Psoas muscle (tissue), 7 donors: ENCODE measurements at regions not wholly inside any gene's neighbourhood (a gene's known extent, or its start where the extent isn't known, plus 50 kb on each side); places are given as distances from the start of the nearest gene placed in this dataset.

Experiments used
- ATAC-seq, 4 donors: fragments of 200-7000 bp; cut with Tn5 transposase; one replicate each; pipeline ENCODE4 v1.9.1; 2020; ENCODE audit warnings: moderate library complexity in 3 of 4, mild to moderate bottlenecking in 2 of 4
- DNase-seq, 2 donors: peaks; one replicate each; pipeline ENCODE4 v3.0.0-alpha.2; 2020
- H3K27ac ChIP-seq: fragments of 200-600 bp; one replicate; pipeline ENCODE4 v1.8.0; 2022
- H3K27me3 ChIP-seq, 3 donors: fragments of 200-600 bp in 1 of 3; one replicate each; pipeline versions ENCODE4 v1.6.1 to v1.8.0; 2013 to 2022; ENCODE audit warnings: low read length in 2 of 3, mild to moderate bottlenecking in 2 of 3, moderate library complexity in 1 of 3; ENCODE audit not compliant: insufficient read depth in 3 of 3
- H3K36me3 ChIP-seq, 2 donors: fragments of 200-600 bp in 1 of 2; one replicate each; pipeline versions ENCODE4 v1.6.1 to v1.8.0; 2013 to 2022; ENCODE audit warnings: low read depth in 1 of 2, mild to moderate bottlenecking in 1 of 2, moderate library complexity in 1 of 2; ENCODE audit not compliant: insufficient read depth in 1 of 2
- H3K4me1 ChIP-seq: fragments of 200-600 bp; one replicate; pipeline ENCODE4 v1.8.0; 2022
- H3K4me3 ChIP-seq: fragments of 200-600 bp; one replicate; pipeline ENCODE4 v1.8.0; 2022; ENCODE audit warnings: mild to moderate bottlenecking
- H3K9me3 ChIP-seq: fragments of 200-600 bp; one replicate; pipeline ENCODE4 v1.8.0; 2022
- WGBS, 3 donors: extraction: QIAGEN DNeasy Blood & Tissue Kit; methylation state at CpG; one replicate each; pipeline versions ENCODE4 v1.1.6 to v1.1.7; 2013; 5-methylcytosine and 5-hydroxymethylcytosine counted together
- intact Hi-C, 2 donors: fragments of 100-400 bp; cut with DNase I; formaldehyde crosslinking; loops; one replicate each; pipeline versions ENCODE4 v1.11.0 to v1.14.2; 2022
- TF ChIP-seq, protein P1 (sequence below): fragments of 200-600 bp; IDR thresholded peaks from one replicate; pipeline ENCODE4 v1.8.0; 2022; ENCODE audit warnings: antibody characterized with exemption
- donor health status: healthy with polysubstance abuse.
- donor health status: DM: no; HTN: no; CAD: no; lungs with moderate emphysema.
- donor health status: Bipolar disorder and iron deficiency.
- donor health status: healthy.
- donor health status: DM: yes; HTN: yes; CAD: no.
- donor health status: DM: no; HTN: no; CAD: no.
- donor health status: DM: yes; HTN: yes; CAD: no.

DNA sequence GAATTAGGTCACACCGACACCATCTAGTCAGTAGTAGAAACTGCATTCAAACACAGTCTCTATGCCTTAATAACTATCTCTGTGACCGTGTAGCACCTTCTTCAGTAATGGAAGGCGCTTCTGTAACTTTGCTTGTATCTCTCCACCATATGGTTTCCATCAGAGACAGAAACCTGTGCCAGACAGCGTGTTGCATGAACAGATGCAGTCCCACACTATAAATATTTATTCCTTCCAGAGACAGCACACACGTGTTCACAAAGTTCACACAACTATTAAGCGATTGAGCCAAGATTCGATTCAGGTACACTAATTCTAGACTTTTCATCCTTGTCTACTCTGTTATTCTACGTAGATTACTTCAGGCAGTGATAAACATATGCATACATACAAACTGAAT is 873.9 kb upstream of the MBL2 start:
- TF ChIP-seq, protein P1, sequence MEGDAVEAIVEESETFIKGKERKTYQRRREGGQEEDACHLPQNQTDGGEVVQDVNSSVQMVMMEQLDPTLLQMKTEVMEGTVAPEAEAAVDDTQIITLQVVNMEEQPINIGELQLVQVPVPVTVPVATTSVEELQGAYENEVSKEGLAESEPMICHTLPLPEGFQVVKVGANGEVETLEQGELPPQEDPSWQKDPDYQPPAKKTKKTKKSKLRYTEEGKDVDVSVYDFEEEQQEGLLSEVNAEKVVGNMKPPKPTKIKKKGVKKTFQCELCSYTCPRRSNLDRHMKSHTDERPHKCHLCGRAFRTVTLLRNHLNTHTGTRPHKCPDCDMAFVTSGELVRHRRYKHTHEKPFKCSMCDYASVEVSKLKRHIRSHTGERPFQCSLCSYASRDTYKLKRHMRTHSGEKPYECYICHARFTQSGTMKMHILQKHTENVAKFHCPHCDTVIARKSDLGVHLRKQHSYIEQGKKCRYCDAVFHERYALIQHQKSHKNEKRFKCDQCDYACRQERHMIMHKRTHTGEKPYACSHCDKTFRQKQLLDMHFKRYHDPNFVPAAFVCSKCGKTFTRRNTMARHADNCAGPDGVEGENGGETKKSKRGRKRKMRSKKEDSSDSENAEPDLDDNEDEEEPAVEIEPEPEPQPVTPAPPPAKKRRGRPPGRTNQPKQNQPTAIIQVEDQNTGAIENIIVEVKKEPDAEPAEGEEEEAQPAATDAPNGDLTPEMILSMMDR, result no peak
- WGBS, 3 donors, result 46 to 68% (median 60%) methylated on average over 8 of the region's 8 CpGs
- Histone ChIP-seq H3K27ac (no peak overlapping the region), H3K4me1 (no peaks in the 10 kb centered on the region), H3K4me3 (no peak overlapping the region), H3K27me3 (no peaks in the 10 kb centered on the region), H3K36me3 (no peaks in the 10 kb centered on the region), H3K9me3 (no peaks in the 10 kb centered on the region)
- DNase-seq, result no peak
- intact Hi-C loops, result no loop called here
- ATAC-seq, result no peak

DNA sequence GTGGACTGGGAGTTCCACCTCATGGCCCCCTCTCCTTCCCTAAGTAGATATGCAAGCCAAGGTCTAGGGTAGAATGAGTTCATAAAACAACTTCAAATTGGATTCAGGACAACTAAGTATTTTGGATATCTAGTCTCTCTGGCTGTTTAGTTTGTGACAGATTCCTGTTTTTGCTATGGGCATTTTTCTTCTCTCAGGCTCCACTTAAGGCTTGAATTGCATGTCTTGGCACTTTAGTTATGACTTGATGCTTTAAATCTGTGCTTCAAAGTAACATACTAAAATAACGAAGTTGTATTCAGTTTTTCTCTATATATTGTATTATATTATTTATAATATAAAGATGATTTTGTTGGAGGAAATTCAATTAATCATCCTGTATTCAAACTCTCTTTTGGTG is 873.4 kb upstream of the MBL2 start:
- Histone ChIP-seq H3K36me3 (no peaks in the 10 kb centered on the region), H3K27me3 (no peaks in the 10 kb centered on the region), H3K9me3 (no peaks in the 10 kb centered on the region), H3K27ac (no peak overlapping the region), H3K4me3 (no peak overlapping the region), H3K4me1 (no peaks in the 10 kb centered on the region)
- DNase-seq (no peak), ATAC-seq (no peak)
- TF ChIP-seq, protein P1, result no peak
- intact Hi-C loops, result no loop called here
- WGBS, 3 donors, result 61 to 88% (median 71%) methylated on average over 1 of the region's 1 CpG

DNA sequence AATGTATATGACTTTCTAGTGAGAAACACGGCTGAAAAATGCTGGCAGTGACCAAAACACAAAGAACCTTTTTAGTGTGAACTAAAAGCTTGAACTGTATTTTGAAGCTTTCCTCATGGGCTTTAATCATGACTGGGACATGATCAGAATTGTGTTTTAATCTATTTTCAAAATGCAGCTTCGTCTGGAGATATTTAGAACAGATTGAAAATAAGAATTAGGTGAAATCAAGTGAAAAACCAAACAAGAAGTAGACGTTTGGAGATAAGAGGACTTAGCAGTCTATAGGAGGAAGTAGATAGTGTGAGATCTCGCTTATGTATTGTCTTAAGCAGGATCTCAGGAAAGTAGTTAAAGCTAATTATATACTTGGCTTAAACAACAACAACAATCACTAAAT is 865.4 kb upstream of the MBL2 start:
- WGBS, 3 donors, result 57% methylated on average over 4 of the region's 4 CpGs
- Histone ChIP-seq H3K4me1 (no peaks in the 10 kb centered on the region), H3K36me3 (no peaks in the 10 kb centered on the region), H3K27ac (no peak overlapping the region), H3K27me3 (no peaks in the 10 kb centered on the region), H3K9me3 (no peaks in the 10 kb centered on the region), H3K4me3 (no peak overlapping the region)
- no peak for DNase-seq
- no peak for ATAC-seq
- TF ChIP-seq, protein P1, result no peak
- intact Hi-C loops, result no loop called here

DNA sequence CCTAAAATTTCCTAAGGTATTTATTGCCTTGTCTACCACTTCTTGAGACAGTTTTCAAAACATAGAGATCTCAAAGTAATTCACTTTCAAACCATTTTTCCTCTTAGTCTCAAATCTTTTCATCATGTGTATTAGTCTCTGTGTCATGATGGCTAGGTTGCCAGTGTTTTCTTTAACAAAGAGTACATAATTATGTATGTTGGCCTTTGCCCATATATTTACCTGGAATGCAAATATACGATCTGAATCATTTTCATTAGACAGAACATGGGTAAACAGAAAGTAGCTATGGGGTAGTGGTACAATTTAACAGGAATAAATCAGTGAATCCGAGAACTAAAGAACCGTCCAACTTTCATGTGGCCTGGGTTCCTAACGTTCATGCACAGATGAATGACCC is 852.1 kb upstream of the MBL2 start:
- TF ChIP-seq, protein P1, result no peak
- no peaks in the 10 kb centered on the region for H3K4me1 ChIP-seq
- no peaks in the 10 kb centered on the region for H3K9me3 ChIP-seq
- H3K27me3 ChIP-seq, result no peaks in the 10 kb centered on the region
- intact Hi-C loops, result no loop called here
- no peak for ATAC-seq
- H3K36me3 ChIP-seq, result no peaks in the 10 kb centered on the region
- no peak overlapping the region for H3K4me3 ChIP-seq
- no peak for DNase-seq
- 43 to 59% (median 43%) methylated on average over 4 of the region's 4 CpGs for WGBS, 3 donors
- no peak overlapping the region for H3K27ac ChIP-seq

DNA sequence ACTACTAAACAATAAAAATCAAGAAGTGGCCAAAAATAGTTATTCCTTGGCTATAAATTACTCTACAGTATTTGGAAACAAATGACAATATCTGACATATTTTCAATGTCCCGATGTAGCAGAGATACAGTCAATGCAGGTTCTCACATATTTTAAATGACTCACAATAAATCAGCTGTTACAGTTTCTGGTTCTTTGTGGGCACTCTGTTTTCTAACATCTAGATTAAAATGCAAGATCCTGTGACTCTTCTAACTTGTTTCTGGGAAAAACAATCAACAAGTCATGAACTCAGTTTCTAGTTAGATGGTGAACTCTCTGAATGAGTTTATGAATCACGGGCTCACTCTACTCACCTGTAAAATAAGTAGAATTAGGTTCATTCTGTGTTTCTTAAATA is 849.6 kb upstream of the MBL2 start:
- TF ChIP-seq, protein P1, result no peak
- H3K9me3 ChIP-seq, result no peaks in the 10 kb centered on the region
- H3K4me1 ChIP-seq, result no peaks in the 10 kb centered on the region
- no peak for ATAC-seq
- no peak for DNase-seq
- H3K27ac ChIP-seq, result no peak overlapping the region
- H3K4me3 ChIP-seq, result no peak overlapping the region
- 69 to 77% (median 69%) methylated on average over 2 of the region's 2 CpGs for WGBS, 3 donors
- intact Hi-C loops, result no loop called here
- H3K27me3 ChIP-seq, result peaks cover 0 to 2% (median 0%) of the 10 kb centered on the region in 3 donors
- H3K36me3 ChIP-seq, result no peaks in the 10 kb centered on the region
